ENCODE measurements at regions not wholly inside any gene's neighbourhood (a gene's known extent, or its start where the extent isn't known, plus 50 kb on each side); places are given as distances from the start of the nearest gene placed in this dataset.

DNA sequence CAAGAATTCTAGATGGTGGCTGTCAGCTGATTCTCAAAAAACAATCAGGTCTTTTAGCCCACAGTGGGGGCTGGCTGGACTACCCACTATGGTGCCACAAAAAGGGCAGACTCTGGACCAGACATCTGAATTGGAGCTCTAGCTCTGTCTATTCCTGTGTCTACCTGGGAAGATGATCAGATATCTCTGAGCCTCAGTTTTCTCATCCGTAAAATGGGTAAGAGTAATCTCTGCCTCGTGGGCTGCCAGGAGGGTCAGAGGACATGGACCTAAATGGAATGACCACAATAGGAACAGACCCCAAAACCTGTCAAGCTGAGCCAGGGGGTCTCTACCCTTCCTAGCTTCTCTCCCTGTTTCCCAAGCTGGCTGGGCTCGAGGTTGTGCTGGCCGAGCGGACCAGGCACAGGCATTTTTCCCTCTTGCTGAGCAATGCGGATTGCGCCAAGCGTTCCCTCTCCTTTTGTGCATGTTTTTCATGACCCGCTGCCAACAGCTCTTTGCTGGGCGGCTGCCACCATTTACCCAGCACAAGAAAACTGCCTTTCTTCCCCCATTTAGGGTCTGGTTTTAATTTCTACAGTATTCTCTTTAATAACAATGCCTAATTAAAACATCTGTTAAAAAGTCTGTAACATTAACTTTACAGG lies 74.7 kb upstream of the MAFB start:
- no peaks in the 10 kb centered on the region for H3K9me3 Mint-ChIP-seq
- H3K36me3 Mint-ChIP-seq: no peaks in the 10 kb centered on the region
- H3K4me3 Mint-ChIP-seq: no peak overlapping the region
- H3K27ac Mint-ChIP-seq: no peak overlapping the region
- H3K4me1 Mint-ChIP-seq: peaks cover 3% of the 10 kb centered on the region
- H3K27me3 Mint-ChIP-seq: no peaks in the 10 kb centered on the region

DNA sequence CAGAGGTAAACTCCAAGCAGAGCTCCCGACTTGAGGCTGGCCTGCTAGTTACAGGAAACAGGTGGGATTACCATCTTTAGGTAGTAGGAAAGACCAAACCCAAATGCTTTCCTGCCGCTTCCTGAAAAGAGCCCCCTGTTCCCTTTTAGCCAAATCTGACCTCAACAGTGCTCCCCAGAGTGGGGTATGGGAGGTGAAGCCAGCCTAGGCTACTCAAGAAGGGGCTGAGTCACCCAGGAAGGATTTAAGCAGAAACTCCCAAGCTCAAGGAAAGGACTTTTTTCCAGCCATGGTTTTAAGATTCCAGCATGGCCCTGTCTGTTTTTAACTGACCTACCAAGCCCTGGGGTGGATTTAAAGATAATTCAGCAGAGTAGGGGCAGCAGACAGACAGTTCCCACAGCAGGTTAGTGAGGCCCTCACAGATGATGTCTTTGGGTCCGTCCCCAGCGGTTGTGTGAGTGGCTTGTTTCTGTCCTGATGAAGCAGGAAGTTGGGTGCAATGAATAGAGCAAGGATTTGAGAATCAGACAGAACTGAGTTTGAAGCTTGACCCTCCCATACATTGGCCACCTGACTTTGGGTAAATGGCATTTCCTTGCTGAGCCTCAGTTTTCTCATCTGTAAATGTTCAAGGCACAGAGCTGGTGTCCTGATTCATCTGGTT lies 76.9 kb upstream of the MAFB start:
- H3K27me3 Mint-ChIP-seq: no peaks in the 10 kb centered on the region
- H3K4me3 Mint-ChIP-seq: no peak overlapping the region
- no peaks in the 10 kb centered on the region for H3K4me1 Mint-ChIP-seq
- no peaks in the 10 kb centered on the region for H3K36me3 Mint-ChIP-seq
- no peak overlapping the region for H3K27ac Mint-ChIP-seq
- no peaks in the 10 kb centered on the region for H3K9me3 Mint-ChIP-seq

DNA sequence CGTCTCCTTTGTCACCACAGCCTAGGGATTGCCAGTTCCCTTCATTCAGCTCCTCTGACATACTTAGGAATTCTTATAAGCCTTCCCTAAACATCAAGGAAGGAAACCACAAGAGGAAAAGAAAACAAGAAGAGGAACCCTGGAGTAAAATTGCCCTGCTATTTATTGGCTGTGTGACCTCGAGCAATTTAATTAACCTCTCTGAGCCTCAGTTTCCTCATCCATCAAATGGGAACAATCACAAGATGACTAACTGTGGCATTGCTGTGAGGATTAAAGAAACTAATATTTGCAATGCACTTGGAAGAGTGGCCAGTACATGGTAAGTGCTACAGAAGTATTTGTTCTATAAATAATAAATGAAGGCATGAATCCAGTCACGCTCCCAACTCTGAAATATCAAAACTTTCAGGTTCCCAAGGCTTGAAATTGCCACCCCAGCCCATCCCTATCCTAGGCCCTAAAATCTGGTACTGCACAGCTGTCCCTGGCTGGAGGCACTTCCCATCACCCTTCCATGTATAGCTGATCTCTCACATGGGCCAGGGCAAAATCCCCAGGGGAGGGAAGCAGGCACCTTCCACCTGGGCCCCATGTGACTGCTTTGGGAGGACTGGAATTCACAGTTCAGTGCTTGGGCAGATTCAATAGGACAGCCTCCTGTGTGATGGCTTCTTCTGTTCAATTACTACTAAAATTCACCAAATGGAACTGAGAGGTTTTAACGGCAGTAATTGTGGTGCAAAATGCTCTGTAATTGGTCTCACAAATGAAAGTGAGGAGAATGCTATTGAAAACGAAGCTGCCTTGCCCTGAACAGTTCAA lies 78.0 kb upstream of the MAFB start:
- H3K9me3 Mint-ChIP-seq: no peaks in the 10 kb centered on the region
- H3K36me3 Mint-ChIP-seq: no peaks in the 10 kb centered on the region
- no peak overlapping the region for H3K4me3 Mint-ChIP-seq
- no peaks in the 10 kb centered on the region for H3K4me1 Mint-ChIP-seq
- no peak overlapping the region for H3K27ac Mint-ChIP-seq
- H3K27me3 Mint-ChIP-seq: no peaks in the 10 kb centered on the region

DNA sequence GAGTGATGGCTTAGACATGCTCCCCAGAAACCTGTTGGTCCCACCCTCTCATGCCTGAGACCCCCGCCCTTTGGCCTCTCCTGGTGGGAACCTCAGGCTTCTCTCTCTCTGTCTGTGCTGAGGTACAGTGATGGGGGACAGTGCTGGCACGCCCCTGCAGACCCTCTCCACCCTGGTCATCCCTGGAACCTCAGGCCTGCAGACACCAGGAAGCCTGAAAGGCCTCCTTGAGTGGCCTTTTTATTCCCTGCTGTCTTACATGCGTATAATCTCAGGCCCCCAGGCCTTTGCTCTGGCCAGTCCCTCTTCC lies 78.5 kb upstream of the MAFB start:
- H3K27ac Mint-ChIP-seq: no peak overlapping the region
- H3K9me3 Mint-ChIP-seq: no peaks in the 10 kb centered on the region
- no peaks in the 10 kb centered on the region for H3K4me1 Mint-ChIP-seq
- no peaks in the 10 kb centered on the region for H3K27me3 Mint-ChIP-seq
- H3K4me3 Mint-ChIP-seq: no peak overlapping the region
- no peaks in the 10 kb centered on the region for H3K36me3 Mint-ChIP-seq

DNA sequence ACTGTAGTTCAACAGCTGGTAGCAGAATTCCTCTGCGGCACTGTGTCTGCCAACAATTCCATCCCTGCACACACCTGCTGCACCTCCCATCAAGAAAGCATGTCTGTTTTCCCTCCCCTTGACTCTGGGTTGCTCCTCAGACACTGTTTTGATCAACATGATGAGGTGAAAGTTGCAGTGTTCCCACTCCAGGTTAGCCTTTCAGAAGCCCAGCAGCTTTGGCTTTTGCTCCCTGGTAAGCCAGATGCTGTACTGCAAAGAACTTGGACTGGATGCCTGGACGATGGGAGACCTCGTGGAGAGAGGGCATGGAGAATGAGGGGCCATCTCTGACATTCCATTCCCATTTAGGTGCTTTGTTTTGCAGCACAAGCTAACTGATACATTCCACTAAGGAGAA lies 79.1 kb upstream of the MAFB start:
- no peaks in the 10 kb centered on the region for H3K36me3 Mint-ChIP-seq
- H3K4me1 Mint-ChIP-seq: no peaks in the 10 kb centered on the region
- no peaks in the 10 kb centered on the region for H3K9me3 Mint-ChIP-seq
- no peak overlapping the region for H3K27ac Mint-ChIP-seq
- H3K4me3 Mint-ChIP-seq: no peak overlapping the region
- no peaks in the 10 kb centered on the region for H3K27me3 Mint-ChIP-seq

DNA sequence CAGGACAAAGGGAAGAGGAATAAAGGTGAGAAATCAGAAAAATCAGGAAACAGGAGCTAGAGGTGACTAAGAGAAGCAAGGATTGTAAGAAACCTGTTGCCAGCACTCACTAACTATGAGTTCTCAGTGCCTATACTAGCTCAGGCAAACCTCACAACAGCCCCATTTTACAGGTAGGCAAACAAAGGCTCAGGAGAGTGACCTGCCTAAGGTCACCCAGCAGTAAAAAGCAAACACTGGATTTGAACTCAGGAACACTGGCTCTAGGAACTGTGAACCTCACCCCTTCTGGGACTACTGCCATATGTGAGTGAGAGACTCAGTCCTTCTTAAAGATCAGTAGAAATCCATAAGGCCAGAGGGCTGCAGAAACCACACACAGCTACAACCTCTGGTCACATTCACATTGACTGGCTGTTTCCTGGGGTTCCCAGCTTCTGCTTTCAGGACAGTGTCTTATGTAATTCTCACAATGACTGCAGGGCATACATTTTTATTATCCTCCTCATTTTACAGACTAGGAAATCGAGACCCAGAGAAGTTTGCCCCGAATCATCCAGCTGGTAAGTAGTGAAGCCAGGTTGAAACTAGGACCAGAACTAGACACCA lies 80.7 kb upstream of the MAFB start:
- Mint-ChIP-seq H3K27ac (no peak overlapping the region), H3K27me3 (no peaks in the 10 kb centered on the region), H3K4me3 (no peak overlapping the region), H3K4me1 (no peaks in the 10 kb centered on the region), H3K9me3 (no peaks in the 10 kb centered on the region), H3K36me3 (no peaks in the 10 kb centered on the region)

DNA sequence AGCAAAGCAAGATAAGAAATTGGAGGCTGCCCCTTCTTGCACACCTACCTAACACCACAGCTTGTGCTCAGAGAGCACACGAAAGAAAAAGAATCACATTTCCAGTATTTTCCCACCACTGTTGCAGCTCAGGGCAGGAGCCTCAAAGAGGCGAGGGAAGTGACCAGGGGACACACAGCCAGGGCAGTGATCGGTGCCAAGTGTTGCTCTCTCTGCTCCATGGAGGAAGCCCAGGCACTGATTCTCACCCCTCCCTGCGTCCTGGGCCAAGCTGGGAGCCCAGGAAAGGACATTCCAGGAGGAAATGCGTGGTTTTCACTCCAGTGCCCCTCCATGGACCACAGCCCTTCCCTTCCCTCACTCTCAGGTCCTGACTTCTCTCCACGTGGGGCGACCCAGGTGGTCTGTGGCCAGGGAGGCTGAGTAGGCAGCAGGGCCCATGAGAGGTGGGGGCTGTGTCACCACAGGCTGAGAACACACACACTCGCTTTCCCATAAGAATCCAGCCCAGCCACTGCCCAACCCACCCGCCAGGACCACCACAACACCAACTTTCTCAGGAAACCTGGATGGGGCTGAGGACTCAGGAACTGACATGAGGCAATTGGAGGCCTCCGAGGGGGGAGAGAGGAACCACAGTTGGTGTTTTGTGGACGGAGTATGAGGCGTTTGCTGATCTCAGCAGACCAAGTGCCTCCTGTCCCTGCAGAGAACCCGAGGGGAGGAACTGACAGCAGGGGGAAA lies 81.7 kb upstream of the MAFB start:
- H3K36me3 Mint-ChIP-seq: no peaks in the 10 kb centered on the region
- H3K9me3 Mint-ChIP-seq: no peaks in the 10 kb centered on the region
- H3K27ac Mint-ChIP-seq: no peak overlapping the region
- H3K27me3 Mint-ChIP-seq: no peaks in the 10 kb centered on the region
- no peaks in the 10 kb centered on the region for H3K4me1 Mint-ChIP-seq
- no peak overlapping the region for H3K4me3 Mint-ChIP-seq

DNA sequence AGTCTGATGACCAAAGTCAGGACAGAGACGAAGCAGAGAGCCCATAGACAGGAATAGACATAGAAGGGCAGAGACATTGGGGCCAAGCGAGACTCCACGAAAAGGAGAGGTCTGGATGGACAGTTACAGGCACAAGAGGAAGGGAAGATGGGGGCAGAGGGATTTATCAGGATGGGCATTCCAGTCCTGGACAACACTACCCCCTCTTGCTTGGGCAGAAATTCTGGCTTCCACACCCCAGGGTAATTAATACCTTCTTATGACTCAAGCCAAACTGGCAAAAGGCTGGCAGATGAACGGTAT lies 82.2 kb upstream of the MAFB start:
- Mint-ChIP-seq H3K9me3 (no peaks in the 10 kb centered on the region), H3K36me3 (no peaks in the 10 kb centered on the region), H3K4me3 (no peak overlapping the region), H3K27ac (no peak overlapping the region), H3K4me1 (no peaks in the 10 kb centered on the region), H3K27me3 (no peaks in the 10 kb centered on the region)

DNA sequence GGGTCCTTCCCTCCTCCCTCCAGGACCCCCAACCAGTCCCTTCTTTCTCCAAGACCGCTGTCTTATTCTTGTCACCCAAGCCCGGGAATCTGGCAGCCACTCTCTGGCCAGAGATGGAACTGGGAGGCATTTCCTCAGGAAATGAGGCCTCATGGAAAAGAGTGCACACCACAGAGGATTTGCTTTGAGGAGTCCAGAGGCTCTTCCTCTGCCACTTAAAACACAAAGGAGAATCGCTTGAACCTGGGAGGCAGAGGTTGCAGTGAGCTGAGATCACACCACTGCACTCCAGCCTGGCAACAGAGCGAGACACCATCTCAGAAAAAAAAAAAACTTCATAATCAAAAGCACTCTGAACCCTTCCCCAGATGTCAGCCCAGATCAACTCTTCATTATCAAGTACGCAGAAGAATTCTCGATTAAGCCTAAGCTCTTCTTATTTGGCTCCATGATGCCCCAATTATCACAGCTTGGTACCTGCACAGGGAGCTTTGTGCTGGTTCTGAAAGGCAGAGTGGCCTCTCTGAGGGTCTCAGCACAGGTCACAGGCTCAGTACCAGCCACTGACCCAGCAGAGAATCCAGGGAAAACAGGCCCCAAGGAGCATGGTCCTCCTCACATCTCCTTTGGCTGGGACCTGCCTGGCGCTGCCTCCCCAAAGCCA lies 82.9 kb upstream of the MAFB start:
- Mint-ChIP-seq H3K27ac (no peak overlapping the region), H3K27me3 (no peaks in the 10 kb centered on the region), H3K9me3 (no peaks in the 10 kb centered on the region), H3K4me3 (no peak overlapping the region), H3K4me1 (no peaks in the 10 kb centered on the region), H3K36me3 (no peaks in the 10 kb centered on the region)

DNA sequence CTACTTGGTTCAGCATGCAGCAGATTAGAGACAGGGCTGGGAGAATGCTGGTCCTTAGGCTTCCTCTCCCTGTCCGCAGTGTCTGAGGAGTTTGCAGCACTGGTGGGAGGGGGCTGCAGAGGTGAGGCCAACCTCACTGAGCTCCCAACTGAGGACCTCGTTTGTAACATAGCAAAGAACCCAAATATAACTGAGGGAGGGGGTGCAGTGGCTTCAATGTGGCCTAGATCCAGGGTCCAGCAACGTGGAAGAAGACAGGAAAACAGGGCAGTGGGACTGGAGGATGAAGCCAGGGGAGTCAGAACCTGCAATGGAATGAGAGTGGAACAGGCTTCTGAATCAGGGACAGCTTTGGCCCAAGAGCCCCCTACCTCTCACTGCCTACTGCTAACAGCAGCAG lies 84.3 kb upstream of the MAFB start:
- Mint-ChIP-seq H3K36me3 (no peaks in the 10 kb centered on the region), H3K4me3 (no peak overlapping the region), H3K27me3 (peaks cover 1% of the 10 kb centered on the region), H3K4me1 (no peaks in the 10 kb centered on the region), H3K27ac (no peak overlapping the region), H3K9me3 (no peaks in the 10 kb centered on the region)

DNA sequence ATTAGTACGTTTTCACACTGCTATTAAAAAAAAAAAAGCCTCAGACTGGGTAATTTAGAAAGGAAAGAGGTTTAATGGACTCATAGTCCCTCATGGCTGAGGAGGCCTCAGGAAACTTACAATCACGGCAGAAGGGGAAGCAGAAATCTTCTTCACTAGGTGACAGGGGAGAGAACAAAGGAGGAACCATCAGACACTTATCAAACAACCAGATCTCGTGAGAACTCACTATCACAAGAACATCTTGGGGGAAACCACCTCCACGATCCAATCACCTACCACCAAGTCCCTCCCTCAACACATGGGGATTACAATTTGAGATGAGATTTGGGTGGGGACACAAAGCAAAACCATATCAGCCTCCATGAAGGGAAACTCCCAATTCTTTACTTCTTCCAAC lies 85.2 kb upstream of the MAFB start:
- Mint-ChIP-seq H3K27ac (peak overlapping the region; percentile 8), H3K4me3 (no peak overlapping the region), H3K9me3 (no peaks in the 10 kb centered on the region), H3K36me3 (no peaks in the 10 kb centered on the region), H3K4me1 (no peaks in the 10 kb centered on the region), H3K27me3 (peaks cover 1% of the 10 kb centered on the region)

DNA sequence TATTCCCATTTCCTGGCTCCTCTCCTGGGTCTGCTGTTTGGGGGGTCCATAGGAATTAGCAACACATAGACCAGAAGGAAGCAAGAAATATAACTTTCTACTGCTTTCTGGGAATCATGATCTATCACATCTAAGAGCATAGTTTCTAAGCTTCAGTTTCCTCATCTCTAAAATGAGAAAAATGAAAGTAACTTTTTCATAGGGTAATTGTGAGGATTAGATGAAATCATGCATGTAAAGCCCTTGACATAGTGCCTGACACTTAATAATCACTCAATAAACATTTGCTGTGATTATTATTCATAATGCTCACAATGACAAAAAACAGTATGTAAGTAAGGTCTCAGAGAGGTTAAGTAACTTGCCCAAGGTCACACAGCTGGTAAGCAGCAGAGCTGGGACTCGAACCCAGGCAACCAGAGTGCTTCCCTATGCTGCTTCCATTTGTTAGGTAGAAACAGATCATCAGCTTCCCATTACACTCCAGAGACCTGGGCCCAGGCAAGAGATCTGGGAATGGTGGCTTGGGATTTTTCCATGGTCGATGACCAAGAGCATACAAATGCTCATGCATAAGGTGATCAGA lies 86.6 kb upstream of the MAFB start:
- Mint-ChIP-seq H3K36me3 (no peaks in the 10 kb centered on the region), H3K4me3 (no peak overlapping the region), H3K27ac (no peak overlapping the region), H3K27me3 (peaks cover 1% of the 10 kb centered on the region), H3K9me3 (no peaks in the 10 kb centered on the region), H3K4me1 (no peaks in the 10 kb centered on the region)

DNA sequence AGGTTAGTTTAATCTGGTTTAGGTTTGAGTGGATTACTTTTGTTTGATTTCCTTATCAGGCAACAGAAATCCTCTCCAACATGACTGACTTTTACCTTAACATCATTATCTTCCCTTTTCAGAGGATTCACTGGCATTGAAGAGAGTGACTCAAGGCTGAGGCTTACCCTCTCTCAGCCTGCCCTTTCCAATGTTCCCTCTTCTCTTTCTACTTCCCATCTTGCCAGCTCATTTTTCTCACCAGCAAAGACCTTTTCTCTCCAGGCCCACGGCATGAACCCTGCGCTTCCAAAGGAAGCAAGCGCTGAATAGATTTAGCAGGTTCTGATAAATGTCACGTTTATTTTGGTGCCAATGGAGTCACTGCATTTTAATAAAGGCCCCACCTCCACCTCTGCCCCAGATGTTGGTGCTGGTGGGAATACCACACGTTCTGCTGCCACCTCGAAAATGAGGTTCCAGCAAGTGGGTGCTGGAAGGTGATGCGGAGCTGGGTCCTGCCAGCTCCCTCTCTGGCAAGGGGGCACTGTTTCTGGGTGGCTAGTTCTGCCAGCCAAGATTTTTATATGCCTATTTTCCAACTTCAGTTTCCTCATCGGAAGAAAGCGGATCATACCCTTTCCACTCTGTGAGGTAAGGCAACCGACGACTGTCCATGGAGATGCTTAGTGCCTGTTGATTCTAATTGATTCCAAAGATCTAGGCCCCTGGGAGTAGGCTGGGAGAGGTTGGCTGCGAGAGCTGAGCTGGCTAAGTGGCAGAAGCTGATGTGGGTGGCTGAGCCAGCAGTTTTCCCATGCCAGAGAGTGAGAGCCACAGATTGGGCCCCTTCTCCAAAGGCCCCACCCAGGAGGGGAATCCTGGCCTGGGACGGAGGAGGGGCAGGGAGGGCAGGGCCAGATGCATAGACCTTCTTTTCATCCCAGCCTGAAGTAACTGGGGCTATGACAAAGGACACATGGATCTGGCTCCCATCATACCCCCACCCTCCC lies 87.7 kb upstream of the MAFB start:
- H3K9me3 Mint-ChIP-seq: no peaks in the 10 kb centered on the region
- peaks cover 1% of the 10 kb centered on the region for H3K27me3 Mint-ChIP-seq
- no peaks in the 10 kb centered on the region for H3K36me3 Mint-ChIP-seq
- H3K4me3 Mint-ChIP-seq: no peak overlapping the region
- no peak overlapping the region for H3K27ac Mint-ChIP-seq
- no peaks in the 10 kb centered on the region for H3K4me1 Mint-ChIP-seq

DNA sequence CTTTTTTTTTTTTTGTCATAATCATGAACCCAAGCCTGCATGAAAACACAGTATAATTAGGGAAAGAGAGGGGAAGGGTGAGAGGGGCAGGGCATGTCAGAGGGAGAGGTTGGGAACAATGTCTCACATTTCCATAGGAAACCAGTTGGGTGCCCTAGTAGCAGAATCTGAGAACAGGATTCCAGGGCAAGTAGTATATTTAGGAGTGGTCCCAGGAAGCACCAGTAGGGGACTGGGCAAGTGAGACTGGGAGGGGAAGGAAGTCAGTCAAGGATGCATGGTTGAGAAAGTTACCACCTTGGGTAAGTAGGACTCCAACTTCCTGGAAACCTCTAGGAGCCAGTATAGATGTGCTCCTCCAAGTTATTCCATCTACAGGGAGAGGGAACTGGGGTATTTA lies 88.6 kb upstream of the MAFB start:
- H3K27ac Mint-ChIP-seq: no peak overlapping the region
- peaks cover 1% of the 10 kb centered on the region for H3K27me3 Mint-ChIP-seq
- no peak overlapping the region for H3K4me3 Mint-ChIP-seq
- no peaks in the 10 kb centered on the region for H3K36me3 Mint-ChIP-seq
- H3K9me3 Mint-ChIP-seq: no peaks in the 10 kb centered on the region
- no peaks in the 10 kb centered on the region for H3K4me1 Mint-ChIP-seq
